ENCODE measurements at regions not wholly inside any gene's neighbourhood (a gene's known extent, or its start where the extent isn't known, plus 50 kb on each side); places are given as distances from the start of the nearest gene placed in this dataset.
"Not testable (repeated sequence)": the region's sequence is repeated elsewhere in the genome, so short reads cannot be mapped to it uniquely, and the experiment has no call there.

GRCh38 chr10:33695536-33695935 lies 361.1 kb upstream of the NRP1 start:
- intact Hi-C loops (cut with DNase I): no loop called here
- Histone ChIP-seq H3K27ac (no peak overlapping the region), H3K36me3 (no peaks in the 10 kb centered on the region), H3K27me3 (no peaks in the 10 kb centered on the region), H3K9me3 (peaks cover 0 to 6% (median 0%) of the 10 kb centered on the region in 3 donors), H3K4me3 (no peak overlapping the region), H3K4me1 (no peaks in the 10 kb centered on the region)
- TF ChIP-seq CTCF (IDR thresholded peaks at IDR 0.05) (no peak), POLR2A (IDR thresholded peaks at IDR 0.05) (no peak)
- WGBS, 2 donors: 77% methylated on average over 4 of the region's 5 CpGs; no CpG with 5 or more reads in 1 of the 2 donors
- no peak for DNase-seq

- H3K4me1 ChIP-seq; H3K27me3 ChIP-seq; intact Hi-C loops (cut with DNase I); H3K36me3 ChIP-seq; H3K27ac ChIP-seq; DNase-seq; H3K4me3 ChIP-seq: not testable (repeated sequence)
- 86 to 89% methylated on average over 2 of the region's 2 CpGs for WGBS, 2 donors
- peaks cover 0 to 13% (median 0%) of the 10 kb centered on the region in 3 donors for H3K9me3 ChIP-seq
Measured at GRCh38 chr10:33690536-33690935, 356.1 kb upstream of the NRP1 start.

GRCh38 chr10:33688506-33688905 lies 354.0 kb upstream of the NRP1 start:
- Histone ChIP-seq H3K36me3 (no peaks in the 10 kb centered on the region), H3K27ac (no peak overlapping the region), H3K4me1 (no peaks in the 10 kb centered on the region), H3K27me3 (no peaks in the 10 kb centered on the region), H3K9me3 (peaks cover 0 to 13% (median 0%) of the 10 kb centered on the region in 3 donors), H3K4me3 (no peak overlapping the region)
- WGBS, 2 donors: 86 to 87% methylated on average over 2 of the region's 2 CpGs
- no peak for TF ChIP-seq CTCF (IDR thresholded peaks at IDR 0.05)
- no peak for DNase-seq
- intact Hi-C loops (cut with DNase I): no loop called here

GRCh38 chr10:33684211-33684611 lies 349.7 kb upstream of the NRP1 start:
- no peak overlapping the region for H3K27ac ChIP-seq
- H3K27me3 ChIP-seq: no peaks in the 10 kb centered on the region
- intact Hi-C loops (cut with DNase I): no loop called here
- TF ChIP-seq POLR2A (IDR thresholded peaks at IDR 0.05) (no peak), CTCF (IDR thresholded peaks at IDR 0.05) (no peak)
- 71 to 76% methylated on average over 2 of the region's 2 CpGs for WGBS, 2 donors
- no peaks in the 10 kb centered on the region for H3K4me1 ChIP-seq
- no peaks in the 10 kb centered on the region for H3K36me3 ChIP-seq
- H3K4me3 ChIP-seq: no peak overlapping the region
- no peaks in the 10 kb centered on the region for H3K9me3 ChIP-seq
- DNase-seq: no peak

GRCh38 chr10:33681595-33681994 lies 347.1 kb upstream of the NRP1 start:
- no peaks in the 10 kb centered on the region for H3K9me3 ChIP-seq
- intact Hi-C loops (cut with DNase I): no loop called here
- no peak for DNase-seq
- no peaks in the 10 kb centered on the region for H3K36me3 ChIP-seq
- 64 to 78% methylated on average over 1 of the region's 1 CpG for WGBS, 2 donors
- no peak overlapping the region for H3K27ac ChIP-seq
- H3K4me3 ChIP-seq: no peak overlapping the region
- H3K4me1 ChIP-seq: no peaks in the 10 kb centered on the region
- no peaks in the 10 kb centered on the region for H3K27me3 ChIP-seq
- no peak for TF ChIP-seq CTCF (IDR thresholded peaks at IDR 0.05)
- no peak for TF ChIP-seq POLR2A (IDR thresholded peaks at IDR 0.05)

- intact Hi-C loops (cut with DNase I): no loop called here
- H3K27me3 ChIP-seq: no peaks in the 10 kb centered on the region
- H3K4me1 ChIP-seq: peaks cover 0 to 4% (median 0%) of the 10 kb centered on the region in 3 donors
- WGBS, 2 donors: 86 to 87% methylated on average over 2 to 5 of the region's 5 CpGs
- no peaks in the 10 kb centered on the region for H3K9me3 ChIP-seq
- no peak overlapping the region for H3K4me3 ChIP-seq
- H3K27ac ChIP-seq: no peak overlapping the region
- no peak for DNase-seq
- TF ChIP-seq CTCF (IDR thresholded peaks at IDR 0.05) (no peak), POLR2A (IDR thresholded peaks at IDR 0.05) (no peak)
- no peaks in the 10 kb centered on the region for H3K36me3 ChIP-seq
Measured at GRCh38 chr10:33680036-33680435, 345.6 kb upstream of the NRP1 start.
